Epithelial cell of esophagus (primary cell): ENCODE measurements at regions not wholly inside any gene's neighbourhood (a gene's known extent, or its start where the extent isn't known, plus 50 kb on each side); places are given as distances from the start of the nearest gene placed in this dataset.

Experiments
- DNase-seq: peaks from one replicate; pipeline ENCODE4 v3.0.0; 2010; ENCODE audit warnings: low read depth
- H3K4me3 ChIP-seq: 2 replicates; pipeline ENCODE4 v1.5.1; 2011; ENCODE audit warnings: mild to moderate bottlenecking, low read length, control low read depth
- TF ChIP-seq, protein P1 (sequence below): IDR thresholded peaks from 2 replicates; pipeline ENCODE4 v1.5.1; 2011; ENCODE audit warnings: low read depth, mild to moderate bottlenecking, low read length, control low read depth, inconsistent platforms; ENCODE audit not compliant: insufficient read depth; ENCODE audit errors: missing control alignments

DNA sequence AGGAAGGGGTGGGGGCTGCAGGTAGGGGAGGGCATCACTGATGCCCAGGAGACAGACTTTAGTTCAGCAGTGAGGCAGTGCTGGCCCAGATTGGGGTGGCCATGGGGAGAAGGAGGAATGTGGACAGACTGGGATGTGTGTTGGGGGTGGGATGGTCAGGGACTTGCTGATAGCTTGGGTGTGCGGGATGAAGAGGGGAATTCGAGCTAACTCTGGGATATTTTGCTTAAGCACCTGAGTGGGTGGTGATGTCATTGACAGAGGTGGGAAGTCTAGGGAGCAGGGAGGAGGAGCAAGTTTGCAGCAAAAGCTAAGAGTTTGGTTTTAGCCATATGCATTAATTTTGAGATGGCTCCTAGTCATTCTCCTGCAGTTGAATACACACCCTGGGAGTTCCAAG is 207.5 kb downstream of the RPLP1 start:
- TF ChIP-seq, protein P1, sequence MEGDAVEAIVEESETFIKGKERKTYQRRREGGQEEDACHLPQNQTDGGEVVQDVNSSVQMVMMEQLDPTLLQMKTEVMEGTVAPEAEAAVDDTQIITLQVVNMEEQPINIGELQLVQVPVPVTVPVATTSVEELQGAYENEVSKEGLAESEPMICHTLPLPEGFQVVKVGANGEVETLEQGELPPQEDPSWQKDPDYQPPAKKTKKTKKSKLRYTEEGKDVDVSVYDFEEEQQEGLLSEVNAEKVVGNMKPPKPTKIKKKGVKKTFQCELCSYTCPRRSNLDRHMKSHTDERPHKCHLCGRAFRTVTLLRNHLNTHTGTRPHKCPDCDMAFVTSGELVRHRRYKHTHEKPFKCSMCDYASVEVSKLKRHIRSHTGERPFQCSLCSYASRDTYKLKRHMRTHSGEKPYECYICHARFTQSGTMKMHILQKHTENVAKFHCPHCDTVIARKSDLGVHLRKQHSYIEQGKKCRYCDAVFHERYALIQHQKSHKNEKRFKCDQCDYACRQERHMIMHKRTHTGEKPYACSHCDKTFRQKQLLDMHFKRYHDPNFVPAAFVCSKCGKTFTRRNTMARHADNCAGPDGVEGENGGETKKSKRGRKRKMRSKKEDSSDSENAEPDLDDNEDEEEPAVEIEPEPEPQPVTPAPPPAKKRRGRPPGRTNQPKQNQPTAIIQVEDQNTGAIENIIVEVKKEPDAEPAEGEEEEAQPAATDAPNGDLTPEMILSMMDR = no peak
- DNase-seq = no peak
- no peak overlapping the region for H3K4me3 ChIP-seq

DNA sequence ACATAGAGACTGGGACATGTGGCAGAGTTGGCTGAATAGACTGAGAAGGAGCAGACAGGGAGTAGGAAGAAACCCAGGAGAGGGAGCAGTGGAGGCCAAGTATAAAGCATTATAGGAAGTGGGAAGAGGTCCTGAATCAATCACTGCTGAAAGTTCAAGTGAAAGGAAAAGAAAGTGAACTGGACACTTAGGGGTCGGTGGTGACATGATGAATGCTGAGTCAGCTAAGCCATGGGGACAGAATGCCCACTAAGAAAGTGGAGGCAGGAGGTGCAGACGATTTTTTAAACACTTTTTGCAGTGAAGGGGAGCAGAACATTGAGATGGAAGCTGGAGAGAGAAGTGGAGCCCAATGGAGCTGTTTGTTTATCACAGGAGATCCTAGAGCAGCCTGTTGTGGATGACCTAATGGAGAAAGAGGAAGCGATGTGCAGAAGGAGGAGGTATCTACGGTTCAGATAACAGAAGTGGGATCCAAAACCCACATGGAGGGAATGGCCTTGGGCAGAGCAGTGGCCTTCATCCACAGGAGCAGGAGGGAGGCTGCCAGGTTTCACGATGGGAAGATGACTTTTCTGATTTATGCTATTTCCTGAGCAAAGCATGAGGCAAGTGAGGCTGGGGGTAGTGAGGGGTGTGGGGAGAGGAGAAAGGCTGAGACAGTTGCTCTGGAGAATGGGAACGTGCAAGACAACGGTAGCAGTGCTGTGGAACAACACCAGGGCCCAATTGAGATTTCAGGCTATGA is 208.2 kb downstream of the RPLP1 start:
- no peak for DNase-seq
- TF ChIP-seq, protein P1 = no peak

DNA sequence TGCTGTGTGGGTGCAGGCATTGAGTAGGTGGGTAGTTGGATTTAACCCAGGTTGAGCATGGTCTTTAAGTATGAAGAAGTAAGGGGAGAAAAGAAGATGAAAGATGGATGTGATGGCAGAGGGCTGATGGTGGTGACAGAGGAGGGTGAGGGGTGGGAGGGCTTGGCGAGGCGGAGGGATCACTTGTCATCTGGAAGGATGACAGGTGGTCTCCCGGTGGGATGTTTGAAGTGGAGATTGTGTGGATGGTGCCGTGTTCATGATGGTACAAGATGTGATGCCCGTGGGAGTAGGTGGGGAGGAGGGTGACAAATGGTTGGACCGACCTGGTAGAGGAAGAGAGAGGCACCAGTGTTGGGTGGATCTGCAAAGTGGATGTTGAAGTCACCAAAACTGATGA is 208.8 kb downstream of the RPLP1 start:
- no peak for DNase-seq
- TF ChIP-seq, protein P1 = no peak
- no peak overlapping the region for H3K4me3 ChIP-seq

More for the DNA sequence above, 208.2 kb downstream of the RPLP1 start:
- H3K4me3 ChIP-seq = no peak overlapping the region

DNA sequence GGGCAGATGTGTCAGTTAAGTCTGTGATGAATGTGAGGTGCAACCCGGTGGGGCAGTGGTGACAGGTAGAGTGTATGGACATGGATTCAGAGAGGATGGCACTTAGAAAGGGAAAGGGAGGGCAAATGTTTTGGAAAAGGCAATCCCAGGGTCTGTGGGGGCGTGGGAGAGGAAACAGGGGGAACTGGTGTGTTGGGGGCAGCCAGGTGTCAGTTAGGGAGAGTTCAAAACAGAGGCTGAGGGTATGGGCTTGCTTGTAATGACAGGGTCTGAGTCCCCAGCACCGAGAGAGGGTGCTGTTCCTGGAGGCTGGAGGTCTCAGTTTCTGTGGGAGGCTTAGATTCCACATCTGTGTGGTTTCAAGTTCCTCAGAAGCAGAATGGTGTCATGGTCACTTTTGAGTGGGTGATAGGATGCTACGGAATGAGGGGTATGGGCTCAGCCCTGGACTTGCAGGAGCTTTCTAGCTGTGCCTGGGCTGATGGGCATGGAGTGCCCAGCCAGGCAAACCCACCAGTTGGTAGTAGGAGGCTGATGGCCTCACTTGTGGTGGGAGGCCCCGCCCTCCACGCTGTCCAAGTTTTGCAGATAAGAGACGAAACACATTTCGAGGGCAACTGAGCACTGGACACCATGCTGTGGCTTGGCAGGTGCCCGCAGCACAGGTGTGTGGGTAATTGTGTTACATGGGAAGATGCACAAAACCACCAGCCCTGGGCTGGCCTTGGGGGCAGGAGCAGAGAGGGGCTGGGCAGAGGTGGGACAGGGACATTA is 209.4 kb downstream of the RPLP1 start:
- TF ChIP-seq, protein P1 = no peak
- no peak for DNase-seq
- no peak overlapping the region for H3K4me3 ChIP-seq

DNA sequence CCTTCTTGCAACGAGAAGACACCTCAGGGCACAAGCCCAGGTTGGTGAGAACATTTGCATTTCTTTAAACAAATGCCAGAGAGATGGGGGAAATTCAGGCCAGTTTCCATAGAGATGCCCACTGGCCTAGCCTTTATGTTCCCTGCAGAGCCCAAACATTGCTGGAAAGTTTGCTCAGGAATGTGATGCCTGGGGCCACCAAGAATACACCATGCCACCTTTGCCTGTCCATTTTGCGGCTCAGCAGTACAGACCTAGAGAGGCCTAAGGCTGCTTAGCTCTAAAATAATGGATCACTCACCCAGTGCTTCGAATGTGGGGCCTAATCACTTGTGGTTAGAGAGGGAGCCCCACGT is 210.0 kb downstream of the RPLP1 start:
- no peak overlapping the region for H3K4me3 ChIP-seq
- no peak for DNase-seq
- TF ChIP-seq, protein P1 = no peak

DNA sequence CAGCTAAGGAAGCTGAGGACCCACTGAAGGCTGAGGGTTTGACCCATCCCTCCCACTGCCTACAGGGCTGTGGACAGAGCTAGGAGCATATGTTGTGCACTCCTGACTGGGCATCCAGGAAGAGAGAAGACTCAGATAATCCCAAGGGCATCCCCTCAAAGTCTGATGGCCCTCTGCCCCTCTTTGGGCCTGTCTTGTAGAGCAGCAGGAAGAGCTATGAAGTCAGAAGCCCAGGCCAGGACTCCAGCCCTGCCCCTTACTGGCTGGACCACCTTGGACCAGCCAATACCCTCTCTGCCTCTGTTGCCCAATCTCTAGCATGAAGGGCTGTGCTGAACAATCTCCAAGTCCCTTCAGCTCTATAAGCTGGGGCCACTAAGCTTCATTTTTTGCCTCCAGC is 210.8 kb downstream of the RPLP1 start:
- H3K4me3 ChIP-seq = no peak overlapping the region
- TF ChIP-seq, protein P1 = no peak
- DNase-seq = no peak
